ENCODE measurements at regions not wholly inside any gene's neighbourhood (a gene's known extent, or its start where the extent isn't known, plus 50 kb on each side); places are given as distances from the start of the nearest gene placed in this dataset.

DNA sequence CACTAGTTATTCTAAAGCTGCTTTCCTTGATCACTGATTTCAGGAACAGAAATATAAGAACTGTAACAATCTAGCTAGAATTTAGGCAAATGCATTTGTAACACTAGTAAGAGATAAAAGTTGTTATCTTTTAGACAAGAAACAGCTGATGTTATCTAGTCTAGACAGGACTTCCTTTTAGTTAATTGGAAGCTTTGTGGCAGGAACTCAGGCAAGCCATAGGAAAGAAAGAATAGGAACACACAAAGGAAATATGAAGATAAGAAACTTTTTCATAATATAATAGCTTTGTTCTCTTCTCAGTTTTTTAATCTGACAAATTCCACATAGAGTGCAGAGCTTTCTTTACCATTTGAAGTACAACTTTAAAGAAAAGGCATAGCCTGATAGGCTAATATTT, 59.0 kb upstream of the AGR3 start (continued):
- TF ChIP-seq CSRNP3 (CRISPR knock-in tag; IDR thresholded peaks at IDR 0.05), result no peak
- TF ChIP-seq ARNTL (CRISPR knock-in tag; IDR thresholded peaks at IDR 0.05; ENCODE audit: borderline replicate concordance, low read depth), result no peak
- TF ChIP-seq ZFP3 (CRISPR knock-in tag; IDR thresholded peaks at IDR 0.05), result no peak
- no peak for TF ChIP-seq ZC3H10 (CRISPR knock-in tag; IDR thresholded peaks at IDR 0.05)
- no peak for TF ChIP-seq RARB (CRISPR knock-in tag; IDR thresholded peaks at IDR 0.05)
- no peak for TF ChIP-seq TOX (CRISPR knock-in tag; IDR thresholded peaks at IDR 0.05; ENCODE audit: borderline replicate concordance)

GRCh38 chr7:16942929-16943509, 61.2 kb upstream of the AGR3 start:
- TF ChIP-seq ZNF70 (CRISPR knock-in tag; IDR thresholded peaks at IDR 0.05) (no peak), PPARA (CRISPR knock-in tag; IDR thresholded peaks at IDR 0.05; ENCODE audit: borderline replicate concordance) (no peak), ZFP3 (CRISPR knock-in tag; IDR thresholded peaks at IDR 0.05) (no peak), TCF4 (CRISPR knock-in tag; IDR thresholded peaks at IDR 0.05; ENCODE audit: borderline replicate concordance) (no peak)

GRCh38 chr7:16944936-16945335, 63.2 kb upstream of the AGR3 start:
- no peak for ATAC-seq
- TF ChIP-seq, protein P1, sequence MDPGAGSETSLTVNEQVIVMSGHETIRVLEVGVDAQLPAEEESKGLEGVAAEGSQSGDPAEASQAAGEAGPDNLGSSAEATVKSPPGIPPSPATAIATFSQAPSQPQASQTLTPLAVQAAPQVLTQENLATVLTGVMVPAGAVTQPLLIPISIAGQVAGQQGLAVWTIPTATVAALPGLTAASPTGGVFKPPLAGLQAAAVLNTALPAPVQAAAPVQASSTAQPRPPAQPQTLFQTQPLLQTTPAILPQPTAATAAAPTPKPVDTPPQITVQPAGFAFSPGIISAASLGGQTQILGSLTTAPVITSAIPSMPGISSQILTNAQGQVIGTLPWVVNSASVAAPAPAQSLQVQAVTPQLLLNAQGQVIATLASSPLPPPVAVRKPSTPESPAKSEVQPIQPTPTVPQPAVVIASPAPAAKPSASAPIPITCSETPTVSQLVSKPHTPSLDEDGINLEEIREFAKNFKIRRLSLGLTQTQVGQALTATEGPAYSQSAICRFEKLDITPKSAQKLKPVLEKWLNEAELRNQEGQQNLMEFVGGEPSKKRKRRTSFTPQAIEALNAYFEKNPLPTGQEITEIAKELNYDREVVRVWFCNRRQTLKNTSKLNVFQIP (CRISPR knock-in tag; IDR thresholded peaks at IDR 0.05; ENCODE audit: borderline replicate concordance, low read depth), result no peak
- TF ChIP-seq, protein P2, sequence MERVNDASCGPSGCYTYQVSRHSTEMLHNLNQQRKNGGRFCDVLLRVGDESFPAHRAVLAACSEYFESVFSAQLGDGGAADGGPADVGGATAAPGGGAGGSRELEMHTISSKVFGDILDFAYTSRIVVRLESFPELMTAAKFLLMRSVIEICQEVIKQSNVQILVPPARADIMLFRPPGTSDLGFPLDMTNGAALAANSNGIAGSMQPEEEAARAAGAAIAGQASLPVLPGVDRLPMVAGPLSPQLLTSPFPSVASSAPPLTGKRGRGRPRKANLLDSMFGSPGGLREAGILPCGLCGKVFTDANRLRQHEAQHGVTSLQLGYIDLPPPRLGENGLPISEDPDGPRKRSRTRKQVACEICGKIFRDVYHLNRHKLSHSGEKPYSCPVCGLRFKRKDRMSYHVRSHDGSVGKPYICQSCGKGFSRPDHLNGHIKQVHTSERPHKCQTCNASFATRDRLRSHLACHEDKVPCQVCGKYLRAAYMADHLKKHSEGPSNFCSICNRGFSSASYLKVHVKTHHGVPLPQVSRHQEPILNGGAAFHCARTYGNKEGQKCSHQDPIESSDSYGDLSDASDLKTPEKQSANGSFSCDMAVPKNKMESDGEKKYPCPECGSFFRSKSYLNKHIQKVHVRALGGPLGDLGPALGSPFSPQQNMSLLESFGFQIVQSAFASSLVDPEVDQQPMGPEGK (CRISPR knock-in tag; IDR thresholded peaks at IDR 0.05; ENCODE audit: borderline replicate concordance), result no peak
- TF ChIP-seq ZFP3 (CRISPR knock-in tag; IDR thresholded peaks at IDR 0.05) (no peak), PPARA (CRISPR knock-in tag; IDR thresholded peaks at IDR 0.05; ENCODE audit: borderline replicate concordance) (no peak), CSRNP3 (CRISPR knock-in tag; IDR thresholded peaks at IDR 0.05) (no peak), CREB5 (CRISPR knock-in tag; IDR thresholded peaks at IDR 0.05; ENCODE audit: low read depth) (no peak), CSDC2 (CRISPR knock-in tag; IDR thresholded peaks at IDR 0.05) (no peak), RARB (CRISPR knock-in tag; IDR thresholded peaks at IDR 0.05) (no peak), GLIS3 (CRISPR knock-in tag; IDR thresholded peaks at IDR 0.05) (no peak), ZNF70 (CRISPR knock-in tag; IDR thresholded peaks at IDR 0.05) (no peak), ISL1 (CRISPR knock-in tag; IDR thresholded peaks at IDR 0.05) (no peak), ARNTL (CRISPR knock-in tag; IDR thresholded peaks at IDR 0.05; ENCODE audit: borderline replicate concordance, low read depth) (no peak), ZNF8 (CRISPR knock-in tag; IDR thresholded peaks at IDR 0.05) (no peak), TCF4 (CRISPR knock-in tag; IDR thresholded peaks at IDR 0.05; ENCODE audit: borderline replicate concordance) (no peak), ZC3H10 (CRISPR knock-in tag; IDR thresholded peaks at IDR 0.05) (no peak), OSR1 (CRISPR knock-in tag; IDR thresholded peaks at IDR 0.05) (no peak)
- TF ChIP-seq, protein P3, sequence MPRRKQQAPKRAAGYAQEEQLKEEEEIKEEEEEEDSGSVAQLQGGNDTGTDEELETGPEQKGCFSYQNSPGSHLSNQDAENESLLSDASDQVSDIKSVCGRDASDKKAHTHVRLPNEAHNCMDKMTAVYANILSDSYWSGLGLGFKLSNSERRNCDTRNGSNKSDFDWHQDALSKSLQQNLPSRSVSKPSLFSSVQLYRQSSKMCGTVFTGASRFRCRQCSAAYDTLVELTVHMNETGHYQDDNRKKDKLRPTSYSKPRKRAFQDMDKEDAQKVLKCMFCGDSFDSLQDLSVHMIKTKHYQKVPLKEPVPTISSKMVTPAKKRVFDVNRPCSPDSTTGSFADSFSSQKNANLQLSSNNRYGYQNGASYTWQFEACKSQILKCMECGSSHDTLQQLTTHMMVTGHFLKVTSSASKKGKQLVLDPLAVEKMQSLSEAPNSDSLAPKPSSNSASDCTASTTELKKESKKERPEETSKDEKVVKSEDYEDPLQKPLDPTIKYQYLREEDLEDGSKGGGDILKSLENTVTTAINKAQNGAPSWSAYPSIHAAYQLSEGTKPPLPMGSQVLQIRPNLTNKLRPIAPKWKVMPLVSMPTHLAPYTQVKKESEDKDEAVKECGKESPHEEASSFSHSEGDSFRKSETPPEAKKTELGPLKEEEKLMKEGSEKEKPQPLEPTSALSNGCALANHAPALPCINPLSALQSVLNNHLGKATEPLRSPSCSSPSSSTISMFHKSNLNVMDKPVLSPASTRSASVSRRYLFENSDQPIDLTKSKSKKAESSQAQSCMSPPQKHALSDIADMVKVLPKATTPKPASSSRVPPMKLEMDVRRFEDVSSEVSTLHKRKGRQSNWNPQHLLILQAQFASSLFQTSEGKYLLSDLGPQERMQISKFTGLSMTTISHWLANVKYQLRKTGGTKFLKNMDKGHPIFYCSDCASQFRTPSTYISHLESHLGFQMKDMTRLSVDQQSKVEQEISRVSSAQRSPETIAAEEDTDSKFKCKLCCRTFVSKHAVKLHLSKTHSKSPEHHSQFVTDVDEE (CRISPR knock-in tag; IDR thresholded peaks at IDR 0.05), result no peak

More at GRCh38 chr7:16942929-16943509, 61.2 kb upstream of the AGR3 start:
- ATAC-seq, result no peak

All from SK-N-SH treated with all-trans-retinoic acid at 6 μM for 48 hours (cell line).